ENCODE measurements at regions not wholly inside any gene's neighbourhood (a gene's known extent, or its start where the extent isn't known, plus 50 kb on each side); places are given as distances from the start of the nearest gene placed in this dataset.
"Not testable (repeated sequence)": the region's sequence is repeated elsewhere in the genome, so short reads cannot be mapped to it uniquely, and the experiment has no call there.

DNA sequence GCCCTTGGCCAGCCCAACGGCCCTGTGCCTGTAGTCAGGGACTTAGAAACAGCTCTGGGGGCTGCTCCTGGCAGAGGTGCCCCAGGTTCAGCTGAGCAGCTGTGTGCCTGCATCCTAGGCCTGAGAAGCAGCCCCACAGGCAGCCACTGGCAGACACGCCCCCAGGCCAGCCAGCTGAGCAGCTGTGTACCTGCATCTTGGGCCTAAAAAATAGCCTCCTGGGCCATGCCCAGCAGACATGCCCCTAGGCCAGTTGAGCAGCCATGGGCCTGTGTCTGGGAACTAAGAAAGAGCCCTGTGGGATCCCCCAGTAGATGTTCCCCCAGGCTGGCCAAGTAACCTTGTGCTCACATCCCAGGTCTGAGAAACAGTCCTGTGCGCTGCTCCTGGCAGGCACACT lies 64.0 kb downstream of the TBR1 start:
- no peak for DNase-seq (ENCODE audit: low spot score)

- no peak for DNase-seq (ENCODE audit: low spot score)
Observed at GRCh38 chr2:161481619-161482018, 65.5 kb downstream of the TBR1 start.

- no peak for DNase-seq (ENCODE audit: low spot score)
Observed at GRCh38 chr2:161484061-161484460, 68.0 kb downstream of the TBR1 start.

- DNase-seq (ENCODE audit: low spot score), result no peak
Observed at GRCh38 chr2:161486111-161486510, 70.0 kb downstream of the TBR1 start.

- no peak for DNase-seq (ENCODE audit: low spot score)
Observed at GRCh38 chr2:161488131-161488699, 72.1 kb downstream of the TBR1 start.

GRCh38 chr2:161488879-161489278 lies 72.8 kb downstream of the TBR1 start:
- no peak for DNase-seq (ENCODE audit: low spot score)

DNA sequence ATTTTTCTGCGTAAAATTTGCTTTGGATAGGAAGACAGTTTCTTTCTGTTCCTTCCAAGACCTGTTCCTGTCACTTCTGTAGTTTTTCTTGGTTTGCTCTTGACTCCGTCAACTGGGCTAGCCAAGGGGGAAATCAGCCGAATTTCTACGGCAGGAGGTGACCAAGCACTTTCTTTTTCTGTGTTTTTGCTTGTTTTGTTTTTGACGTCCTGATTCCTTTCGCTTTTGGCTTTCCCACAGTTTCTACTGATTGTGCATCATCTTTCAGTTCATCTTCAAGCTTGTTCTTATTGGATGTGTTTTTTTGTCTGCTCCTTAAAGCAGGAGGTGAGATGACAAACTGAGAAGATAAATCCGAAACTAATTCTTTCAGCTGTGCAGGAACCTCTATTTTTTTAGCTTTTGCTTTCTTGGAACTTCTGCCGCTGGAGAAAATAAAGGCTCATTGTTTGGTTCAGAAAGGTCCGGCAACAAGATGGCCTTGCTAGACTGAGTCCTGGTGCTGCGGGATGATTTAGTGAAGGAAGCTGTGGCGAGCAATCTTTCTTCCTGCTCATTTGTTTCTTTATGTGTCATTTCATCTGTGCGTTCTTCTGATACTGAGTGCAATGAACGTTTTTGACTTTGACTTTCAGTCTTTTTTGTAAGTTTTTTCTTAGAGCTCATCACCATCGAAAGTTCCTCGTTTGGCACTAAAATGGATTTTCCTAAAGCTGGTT lies 85.0 kb downstream of the TBR1 start:
- peak; percentile 51 for DNase-seq (ENCODE audit: low spot score)

GRCh38 chr2:161502279-161502678 lies 86.2 kb downstream of the TBR1 start:
- DNase-seq (ENCODE audit: low spot score), result not testable (repeated sequence)

DNA sequence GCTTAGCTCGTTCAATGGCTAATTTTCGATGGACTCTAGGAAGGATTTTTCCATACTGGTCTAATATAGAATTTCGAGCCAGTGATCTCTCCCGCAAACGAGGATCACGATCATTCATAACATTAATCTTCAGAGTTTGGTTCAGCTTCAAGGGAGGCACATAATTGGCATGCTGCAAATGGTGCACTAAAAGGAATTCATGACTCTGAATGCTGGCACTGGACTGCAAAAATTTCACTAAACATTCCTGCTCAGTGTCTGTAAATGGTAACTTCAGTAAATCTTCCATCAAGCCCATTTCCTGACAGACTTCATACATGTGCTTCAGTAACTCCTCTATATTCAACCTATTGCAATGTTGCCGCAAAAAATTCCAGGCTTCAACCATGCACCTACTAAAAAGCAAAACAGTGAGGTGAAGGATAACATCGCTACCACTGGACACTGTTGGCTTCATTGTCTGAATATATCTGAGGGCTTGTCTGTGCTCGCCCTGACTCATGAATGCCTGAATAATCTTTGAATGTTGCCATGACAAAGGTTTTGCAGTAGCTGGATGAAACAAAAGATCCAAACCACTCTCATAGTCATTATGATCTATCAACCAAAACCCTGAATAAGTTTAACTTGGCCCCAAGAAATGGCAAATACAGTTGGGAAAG lies 88.7 kb downstream of the TBR1 start:
- not testable (repeated sequence) for DNase-seq (ENCODE audit: low spot score)

- DNase-seq (ENCODE audit: low spot score), result not testable (repeated sequence)
Observed at GRCh38 chr2:161505466-161505865, 89.4 kb downstream of the TBR1 start.

GRCh38 chr2:161513295-161514032 lies 97.4 kb downstream of the TBR1 start:
- DNase-seq (ENCODE audit: low spot score), result not testable (repeated sequence)

DNA sequence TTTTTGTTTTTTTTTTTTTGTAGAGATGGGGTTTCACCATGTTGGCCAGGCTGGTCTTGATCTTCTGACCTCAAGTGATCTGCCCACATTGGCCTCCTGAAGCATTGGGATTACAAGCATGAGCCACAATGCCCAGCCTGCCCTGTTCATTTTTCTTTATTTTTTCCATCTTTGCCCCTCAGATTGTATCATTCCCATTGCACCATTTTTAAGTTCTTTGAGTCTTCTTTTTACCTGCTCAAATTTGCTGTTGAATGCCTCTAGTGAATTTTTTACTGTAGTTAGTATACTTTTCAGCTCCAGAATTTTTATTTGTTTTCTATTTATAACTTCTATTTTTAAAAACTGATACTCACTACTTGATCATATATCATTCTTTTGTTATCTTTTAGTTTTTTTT lies 101.4 kb upstream of the SLC4A10 start:
- no peak for DNase-seq (ENCODE audit: low spot score)

- DNase-seq (ENCODE audit: low spot score), result no peak
Observed at GRCh38 chr2:161533218-161533617, 91.0 kb upstream of the SLC4A10 start.

DNA sequence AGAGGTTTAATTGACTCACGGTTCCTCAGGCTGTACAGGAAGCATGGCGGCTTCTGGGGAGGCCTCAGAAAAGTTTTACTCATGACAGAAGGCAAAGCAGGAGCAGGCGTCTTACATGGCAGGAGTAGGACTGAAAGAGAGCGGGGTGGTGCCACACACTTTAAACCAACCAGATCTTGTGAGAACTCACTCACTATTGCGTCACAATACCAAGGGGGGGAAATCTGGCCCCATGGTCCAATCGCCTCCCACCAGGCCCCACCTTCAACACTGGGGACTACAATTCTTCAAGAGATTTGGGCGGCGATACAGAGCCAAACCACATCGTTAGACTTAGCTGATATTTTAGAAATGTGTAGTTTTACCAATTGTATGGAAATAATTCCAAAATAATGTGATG lies 77.6 kb upstream of the SLC4A10 start:
- no peak for DNase-seq (ENCODE audit: low spot score)

DNA sequence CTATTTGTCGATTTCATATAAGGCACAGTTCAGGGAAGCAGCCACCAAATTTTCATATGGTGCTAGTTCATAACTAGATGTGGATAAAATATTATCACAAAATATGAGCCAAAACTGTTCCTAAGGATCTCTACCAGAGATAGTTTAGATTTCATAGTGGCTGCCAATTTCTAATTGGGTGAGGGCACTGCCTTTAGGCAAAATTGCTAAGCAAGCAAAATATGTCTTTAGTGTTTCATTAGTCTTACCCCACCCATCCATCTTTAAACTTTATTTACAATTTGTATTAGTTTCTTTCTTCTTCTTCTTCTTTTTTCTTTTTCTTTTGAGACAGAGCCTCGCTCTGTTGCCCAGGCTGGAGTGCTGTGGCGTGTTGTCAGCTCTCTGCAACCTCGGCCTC lies 77.1 kb upstream of the SLC4A10 start:
- no peak for DNase-seq (ENCODE audit: low spot score)

DNA sequence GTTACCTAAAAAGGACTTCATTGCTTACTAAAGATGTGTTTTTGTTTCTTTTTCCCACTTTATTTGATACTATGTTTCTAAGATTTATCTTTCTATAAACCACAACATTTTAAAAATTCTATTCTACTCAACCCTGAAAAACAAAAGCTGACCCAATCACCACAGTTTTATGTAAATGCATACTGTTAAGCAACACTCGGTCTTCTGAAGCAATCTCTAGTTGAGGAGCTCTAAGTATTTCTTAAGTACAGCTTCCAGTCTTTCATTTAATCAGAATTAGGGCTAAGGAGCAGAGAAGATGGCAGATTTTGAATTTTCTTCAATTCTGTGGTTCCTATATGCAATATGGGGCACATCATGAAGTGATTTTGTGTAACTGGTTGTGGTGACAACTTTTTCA lies 72.2 kb upstream of the SLC4A10 start:
- DNase-seq (ENCODE audit: low spot score), result no peak

DNA sequence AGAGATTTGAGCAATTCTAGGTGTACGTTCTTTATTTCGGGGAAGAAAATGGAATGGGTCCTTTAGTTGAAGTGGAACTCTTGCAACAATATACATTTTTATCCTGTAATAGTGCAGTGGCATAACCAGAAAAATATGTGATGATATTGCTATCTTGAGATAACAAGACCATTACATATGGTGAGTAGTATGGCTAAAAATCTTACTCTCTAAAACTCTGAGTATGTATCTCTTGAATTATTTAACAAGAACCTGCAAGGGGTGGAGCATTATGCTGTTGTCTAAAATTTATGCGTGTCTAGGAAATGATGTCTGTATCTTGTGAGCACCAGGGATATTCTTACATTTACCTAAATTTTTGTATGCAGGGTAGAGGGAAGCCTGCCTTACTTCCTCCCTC lies 68.4 kb upstream of the SLC4A10 start:
- no peak for DNase-seq (ENCODE audit: low spot score)

GRCh38 chr2:161556440-161556839 lies 67.8 kb upstream of the SLC4A10 start:
- no peak for DNase-seq (ENCODE audit: low spot score)

DNA sequence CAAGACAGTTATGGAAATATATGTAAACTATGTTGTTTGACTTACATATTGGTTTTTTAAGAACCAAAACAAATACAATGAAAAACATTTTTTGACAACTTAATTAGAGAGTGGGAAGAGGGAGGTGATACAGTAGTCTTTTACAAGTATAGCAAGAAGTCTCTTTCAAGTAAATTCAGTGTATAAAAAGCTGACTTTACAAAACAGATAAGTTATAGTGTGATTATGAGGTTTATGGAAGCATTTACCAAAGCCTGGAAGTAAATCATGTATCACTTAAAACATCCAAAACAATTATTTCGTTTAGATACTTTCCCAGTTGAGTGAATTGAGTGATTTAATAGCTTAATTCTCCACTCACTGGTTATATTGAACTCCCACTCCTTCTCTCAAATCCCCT lies 66.7 kb upstream of the SLC4A10 start:
- no peak for DNase-seq (ENCODE audit: low spot score)

- no peak for DNase-seq (ENCODE audit: low spot score)
Observed at GRCh38 chr2:161564906-161565305, 59.3 kb upstream of the SLC4A10 start.

GRCh38 chr2:161569401-161569800 lies 54.8 kb upstream of the SLC4A10 start:
- no peak for DNase-seq (ENCODE audit: low spot score)

GRCh38 chr2:161570424-161571050 lies 53.7 kb upstream of the SLC4A10 start:
- DNase-seq (ENCODE audit: low spot score), result peak; percentile 23

Measured in H4 (cell line).